ENCODE measurements at regions not wholly inside any gene's neighbourhood (a gene's known extent, or its start where the extent isn't known, plus 50 kb on each side); places are given as distances from the start of the nearest gene placed in this dataset.

DNA sequence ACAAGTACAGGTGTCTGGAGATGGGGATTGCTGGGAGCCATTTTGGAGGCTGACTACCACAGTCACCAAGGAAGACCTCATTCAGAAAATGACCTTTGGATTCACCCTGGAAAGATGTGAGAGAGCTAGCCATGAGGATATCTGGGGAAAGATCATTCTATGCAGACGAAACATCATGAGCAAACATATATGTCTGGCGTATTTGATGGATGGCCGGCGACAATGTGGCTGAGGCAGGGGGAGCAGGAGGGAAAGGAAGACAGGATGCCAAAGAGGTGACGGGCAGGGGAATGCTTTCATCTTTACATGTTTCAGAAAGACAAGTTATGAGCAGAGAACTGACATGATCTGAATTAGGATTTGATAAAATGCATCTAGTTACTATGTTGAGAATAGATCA is 61.5 kb upstream of the SOX13 start:
- Histone ChIP-seq H3K4me2 (ENCODE audit: insufficient read depth, low read length) (no peak overlapping the region), H3K9ac (replicated peaks; ENCODE audit: extremely low read depth, insufficient read depth, low read length) (no peak overlapping the region), H2AFZ (ENCODE audit: low read depth, low read length) (no peak overlapping the region), H4K20me1 (replicated peaks; ENCODE audit: control insufficient read depth, extremely low read depth, insufficient read depth, low read length) (no peaks in the 10 kb centered on the region), H3K27me3 (ENCODE audit: control insufficient read depth in 2 of 2, insufficient read depth in 2 of 2, low read length in 2 of 2) (peaks cover 2 to 3% of the 10 kb centered on the region in 2 experiments), H3K9me1 (replicated peaks; ENCODE audit: control insufficient read depth, extremely low read depth, insufficient read depth, low read length) (no peaks in the 10 kb centered on the region), H3K9me3 (replicated peaks; ENCODE audit: control insufficient read depth, insufficient read depth, low read length) (no peaks in the 10 kb centered on the region), H3K36me3 (ENCODE audit: control insufficient read depth in 2 of 2, extremely low read depth in 1 of 2, insufficient read depth in 2 of 2, low read length in 2 of 2) (no peaks in the 10 kb centered on the region), H3K4me1 (ENCODE audit: control insufficient read depth, extremely low read depth, insufficient read depth, low read length) (no peaks in the 10 kb centered on the region), H3K27ac (ENCODE audit: insufficient read depth, low read depth, low read length) (no peak overlapping the region), H3K4me3 (replicated peaks in 1 of 3; ENCODE audit: insufficient read depth in 1 of 3, low read depth in 1 of 3, low read length in 3 of 3) (no peak overlapping the region), H3K79me2 (ENCODE audit: control insufficient read depth, insufficient read depth, low read length) (no peaks in the 10 kb centered on the region)
- intact Hi-C loops (cut with micrococcal nuclease): no loop called here
- POLR2A ChIA-PET: no interaction called here
- DNase-seq (ENCODE audit: low read depth, low spot score) (no peak), FAIRE-seq (no peak)
- dilution Hi-C loops (cut with MboI; ENCODE audit: extremely low pct_ligation_motif_present, low sequenced_read_pairs): no loop called here
- no TSS peak for BruUV-seq (replicated peaks)
- CTCF ChIA-PET: no interaction called here
- TF ChIP-seq POLR2AphosphoS5 (IDR thresholded peaks at IDR 0.05; ENCODE audit: insufficient read depth, low read depth, low read length) (no peak), FOS (IDR thresholded peaks at IDR 0.05; ENCODE audit: borderline replicate concordance, insufficient read depth, low read length) (no peak), GATA2 (IDR thresholded peaks at IDR 0.05; ENCODE audit: insufficient read depth, insufficient read length, low read depth, low read length) (no peak), POLR2A (IDR thresholded peaks at IDR 0.05; ENCODE audit: low read depth, low read length) (no peak), EZH2 (IDR thresholded peaks at IDR 0.05; ENCODE audit: borderline replicate concordance, low read depth, low read length, severe bottlenecking) (no peak), CTCF (IDR thresholded peaks at IDR 0.05; ENCODE audit: extremely low read depth in 1 of 2, insufficient read depth in 1 of 2, low read depth in 1 of 2, low read length in 2 of 2) (no peak), JUN (IDR thresholded peaks at IDR 0.05; ENCODE audit: borderline replicate concordance, insufficient read depth, insufficient read length, low read depth) (no peak), MYC (IDR thresholded peaks at IDR 0.05; ENCODE audit: low read depth, low read length) (no peak)
- TF ChIP-seq, protein P1, sequence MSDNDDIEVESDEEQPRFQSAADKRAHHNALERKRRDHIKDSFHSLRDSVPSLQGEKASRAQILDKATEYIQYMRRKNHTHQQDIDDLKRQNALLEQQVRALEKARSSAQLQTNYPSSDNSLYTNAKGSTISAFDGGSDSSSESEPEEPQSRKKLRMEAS (IDR thresholded peaks at IDR 0.05; ENCODE audit: insufficient read depth, insufficient read length): no peak
